Trophoblast cell (in vitro differentiated cells and primary cell): ENCODE measurements at regions not wholly inside any gene's neighbourhood (a gene's known extent, or its start where the extent isn't known, plus 50 kb on each side); places are given as distances from the start of the nearest gene placed in this dataset.

Experiments
- DNase-seq, 2 donors: peaks; one replicate each; pipeline ENCODE4 v3.0.0-alpha.2; 2016
- H2AFZ ChIP-seq: 2 replicates; pipeline ENCODE4 v1.6.1; 2013; ENCODE audit warnings: low read length, moderate library complexity, mild to moderate bottlenecking; ENCODE audit not compliant: insufficient read depth, poor library complexity
- H2AK5ac ChIP-seq: 2 replicates; pipeline ENCODE4 v1.6.1; 2013; ENCODE audit warnings: mild to moderate bottlenecking, low read length
- H2BK120ac ChIP-seq: 2 replicates; pipeline ENCODE4 v1.6.1; 2013; ENCODE audit warnings: low read length, mild to moderate bottlenecking, moderate library complexity; ENCODE audit not compliant: insufficient read depth, poor library complexity
- H2BK12ac ChIP-seq: 2 replicates; pipeline ENCODE4 v1.6.1; 2013; ENCODE audit warnings: mild to moderate bottlenecking, low read length, moderate library complexity
- H2BK5ac ChIP-seq: 2 replicates; pipeline ENCODE4 v1.6.1; 2013; ENCODE audit warnings: low read length, low read depth, moderate library complexity, mild to moderate bottlenecking; ENCODE audit not compliant: poor library complexity
- H3K14ac ChIP-seq: 2 replicates; pipeline ENCODE4 v1.6.1; 2013; ENCODE audit warnings: mild to moderate bottlenecking, low read length
- H3K18ac ChIP-seq: 2 replicates; pipeline ENCODE4 v1.6.1; 2013; ENCODE audit warnings: mild to moderate bottlenecking, low read length
- H3K23ac ChIP-seq: 2 replicates; pipeline ENCODE4 v1.6.1; 2013; ENCODE audit warnings: low read length
- H3K27ac ChIP-seq: 2 replicates; pipeline ENCODE4 v1.5.1; 2013; ENCODE audit warnings: low read depth, mild to moderate bottlenecking, inconsistent platforms, low read length, moderate library complexity
- H3K27me3 ChIP-seq: 2 replicates; pipeline ENCODE4 v1.6.1; 2013; ENCODE audit warnings: inconsistent platforms, mild to moderate bottlenecking, low read length, moderate library complexity; ENCODE audit not compliant: insufficient read depth
- H3K36me3 ChIP-seq, 2 experiments: 1 replicate in 1 of 2; 2 replicates in 1 of 2; pipeline ENCODE4 v1.6.1; 2013; ENCODE audit warnings: low read length in 2 of 2, mild to moderate bottlenecking in 2 of 2, moderate library complexity in 1 of 2; ENCODE audit not compliant: insufficient read depth in 2 of 2, control insufficient read depth in 1 of 2
- H3K4ac ChIP-seq: 2 replicates; pipeline ENCODE4 v1.6.1; 2013; ENCODE audit warnings: low read depth, mild to moderate bottlenecking, low read length, moderate library complexity
- H3K4me1 ChIP-seq, 2 experiments: 1 replicate in 1 of 2; 2 replicates in 1 of 2; pipeline ENCODE4 v1.6.1; 2013; ENCODE audit warnings: low read length in 2 of 2, mild to moderate bottlenecking in 2 of 2, moderate library complexity in 1 of 2; ENCODE audit not compliant: insufficient read depth in 2 of 2, control insufficient read depth in 1 of 2
- H3K4me2 ChIP-seq: 2 replicates; pipeline ENCODE4 v1.6.1; 2013; ENCODE audit warnings: inconsistent platforms, mild to moderate bottlenecking, low read length, moderate library complexity
- H3K4me3 ChIP-seq: 2 replicates; pipeline ENCODE4 v1.5.1; 2013; ENCODE audit warnings: mild to moderate bottlenecking, low read depth, low read length, inconsistent platforms
- H3K79me1 ChIP-seq: one replicate; pipeline ENCODE4 v1.6.1; 2013; ENCODE audit warnings: low read length
- H3K79me2 ChIP-seq: 2 replicates; pipeline ENCODE4 v1.6.1; 2013; ENCODE audit warnings: low read length, mild to moderate bottlenecking; ENCODE audit not compliant: control insufficient read depth, insufficient read depth, poor library complexity
- H3K9ac ChIP-seq: 2 replicates; pipeline ENCODE4 v1.6.1; 2013; ENCODE audit warnings: mild to moderate bottlenecking, low read length
- H3K9me3 ChIP-seq: 2 replicates; pipeline ENCODE4 v1.6.1; 2013; ENCODE audit warnings: low read depth, mild to moderate bottlenecking, control low read depth, inconsistent platforms, low read length; ENCODE audit not compliant: insufficient read depth
- H4K12ac ChIP-seq: 2 replicates; pipeline ENCODE4 v1.6.1; 2013; ENCODE audit warnings: low read depth, mild to moderate bottlenecking, low read length, moderate library complexity
- H4K8ac ChIP-seq: 2 replicates; pipeline ENCODE4 v1.6.1; 2013; ENCODE audit warnings: low read depth, mild to moderate bottlenecking, low read length, moderate library complexity
- H4K91ac ChIP-seq: one replicate; pipeline ENCODE4 v1.6.1; 2013; ENCODE audit warnings: low read depth, mild to moderate bottlenecking, low read length, moderate library complexity
- WGBS: extraction: QIAGEN DNeasy Blood & Tissue Kit; methylation state at CpG from one replicate; pipeline ENCODE4 v1.1.7; 2013; ENCODE audit warnings: missing lambda C conversion rate; ENCODE audit not compliant: insufficient read length, insufficient coverage; ENCODE audit errors: extremely low coverage; 5-methylcytosine and 5-hydroxymethylcytosine counted together

DNA sequence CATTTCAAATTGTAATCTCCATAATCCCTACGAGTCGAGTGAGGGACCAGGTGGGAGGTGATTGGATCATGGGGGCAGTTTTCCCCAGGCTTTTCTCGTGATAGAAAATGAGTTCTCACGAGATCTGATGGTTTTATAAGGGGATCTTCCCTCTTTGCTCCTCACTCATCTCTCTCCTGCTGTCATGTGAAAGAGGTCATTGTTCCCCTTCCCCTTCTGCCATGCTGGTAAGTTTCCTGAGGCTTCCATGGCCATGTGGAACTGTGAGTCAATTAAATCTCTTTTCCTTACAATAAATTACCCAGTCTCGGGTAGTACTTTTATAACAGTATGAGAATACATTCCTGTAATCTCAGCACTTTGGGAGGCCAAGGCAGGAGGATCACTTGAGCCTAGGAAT lies 76.7 kb upstream of the MARCHF10 start:
- Histone ChIP-seq H3K27ac (no peak overlapping the region), H3K27me3 (no peaks in the 10 kb centered on the region), H3K18ac (no peak overlapping the region), H2BK12ac (peak overlapping the region; percentile 60), H3K4me2 (no peak overlapping the region), H3K79me1 (peaks cover 2% of the 10 kb centered on the region), H3K4me3 (no peak overlapping the region), H3K79me2 (no peaks in the 10 kb centered on the region), H4K12ac (no peak overlapping the region), H4K91ac (no peak overlapping the region), H3K36me3 (no peaks in the 10 kb centered on the region), H3K4me1 (no peaks in the 10 kb centered on the region), H2AK5ac (no peak overlapping the region), H4K8ac (no peak overlapping the region), H2BK5ac (no peak overlapping the region), H3K23ac (no peak overlapping the region), H3K14ac (no peak overlapping the region), H2AFZ (no peak overlapping the region), H3K9me3 (no peaks in the 10 kb centered on the region), H3K4ac (no peak overlapping the region), H2BK120ac (no peak overlapping the region), H3K9ac (no peak overlapping the region)
- WGBS, result no CpG with 5 or more reads among the region's 5 CpGs
- DNase-seq, result no peak

DNA sequence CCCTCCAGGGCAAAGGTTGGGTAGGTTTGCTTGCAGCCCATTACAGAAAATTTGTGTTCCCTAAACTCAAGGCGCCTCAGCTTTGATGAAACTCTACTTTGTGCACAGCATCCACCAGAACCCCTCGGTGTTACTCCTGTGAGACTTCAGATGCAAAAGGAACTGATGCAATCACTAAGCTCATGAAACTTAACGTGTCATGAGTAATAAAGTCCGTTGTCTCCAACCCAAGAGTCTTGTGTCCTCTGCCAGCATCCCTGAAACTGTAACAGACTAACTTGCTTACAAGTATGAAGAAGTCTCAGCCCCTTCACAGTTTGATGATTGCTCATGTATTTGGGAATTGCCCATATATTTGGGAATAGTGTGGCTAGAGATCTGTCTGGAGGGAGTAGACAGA lies 74.8 kb upstream of the MARCHF10 start:
- no peaks in the 10 kb centered on the region for H3K9me3 ChIP-seq
- WGBS, result no CpG with 5 or more reads among the region's 4 CpGs
- H3K79me1 ChIP-seq, result peaks cover 4% of the 10 kb centered on the region
- no peak overlapping the region for H2BK5ac ChIP-seq
- H3K36me3 ChIP-seq, result no peaks in the 10 kb centered on the region
- peak in 1 of 2 donors; percentile 17 for DNase-seq
- no peaks in the 10 kb centered on the region for H3K27me3 ChIP-seq
- no peak overlapping the region for H3K4me2 ChIP-seq
- H2BK12ac ChIP-seq, result peak overlapping the region; percentile 79
- H2AK5ac ChIP-seq, result no peak overlapping the region
- H2AFZ ChIP-seq, result no peak overlapping the region
- no peak overlapping the region for H2BK120ac ChIP-seq
- H4K8ac ChIP-seq, result no peak overlapping the region
- no peak overlapping the region for H3K4me3 ChIP-seq
- H4K91ac ChIP-seq, result no peak overlapping the region
- no peaks in the 10 kb centered on the region for H3K79me2 ChIP-seq
- H3K27ac ChIP-seq, result no peak overlapping the region
- H3K4me1 ChIP-seq, result no peaks in the 10 kb centered on the region
- H3K18ac ChIP-seq, result no peak overlapping the region
- H3K23ac ChIP-seq, result no peak overlapping the region
- no peak overlapping the region for H3K9ac ChIP-seq
- no peak overlapping the region for H3K4ac ChIP-seq
- no peak overlapping the region for H4K12ac ChIP-seq
- H3K14ac ChIP-seq, result no peak overlapping the region

DNA sequence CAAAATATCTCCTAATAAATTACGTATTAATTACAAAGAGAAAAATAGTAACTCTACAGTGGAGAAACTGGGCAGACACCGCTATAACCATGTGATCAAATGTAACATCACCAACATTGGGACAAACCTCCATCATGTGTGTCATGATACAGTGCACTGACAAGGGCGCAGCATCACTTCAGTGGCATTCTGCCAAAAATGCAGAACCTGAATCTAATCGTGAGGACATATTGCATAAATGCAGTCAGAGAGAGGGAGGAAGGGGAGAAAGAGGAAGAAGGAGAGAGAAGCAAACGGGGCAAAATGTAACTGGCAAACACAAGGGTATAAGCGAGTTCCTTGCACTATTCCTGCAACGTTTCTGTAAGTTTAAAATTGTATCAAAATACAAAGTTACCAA lies 74.2 kb upstream of the MARCHF10 start:
- no peak overlapping the region for H3K18ac ChIP-seq
- H3K4ac ChIP-seq, result no peak overlapping the region
- H3K79me1 ChIP-seq, result peaks cover 8% of the 10 kb centered on the region
- no CpG with 5 or more reads among the region's 7 CpGs for WGBS
- no peak overlapping the region for H3K9ac ChIP-seq
- no peak overlapping the region for H2BK120ac ChIP-seq
- H3K27ac ChIP-seq, result no peak overlapping the region
- no peak overlapping the region for H2BK12ac ChIP-seq
- peak in 1 of 2 donors; percentile 27 for DNase-seq
- no peak overlapping the region for H2BK5ac ChIP-seq
- H3K9me3 ChIP-seq, result no peaks in the 10 kb centered on the region
- no peaks in the 10 kb centered on the region for H3K79me2 ChIP-seq
- H3K4me1 ChIP-seq, result peaks cover 0 to 2% of the 10 kb centered on the region in 2 experiments
- no peak overlapping the region for H4K8ac ChIP-seq
- H3K4me2 ChIP-seq, result no peak overlapping the region
- no peak overlapping the region for H3K23ac ChIP-seq
- no peaks in the 10 kb centered on the region for H3K27me3 ChIP-seq
- H4K12ac ChIP-seq, result no peak overlapping the region
- no peak overlapping the region for H4K91ac ChIP-seq
- H2AK5ac ChIP-seq, result no peak overlapping the region
- no peak overlapping the region for H3K4me3 ChIP-seq
- no peaks in the 10 kb centered on the region for H3K36me3 ChIP-seq
- no peak overlapping the region for H2AFZ ChIP-seq
- no peak overlapping the region for H3K14ac ChIP-seq

DNA sequence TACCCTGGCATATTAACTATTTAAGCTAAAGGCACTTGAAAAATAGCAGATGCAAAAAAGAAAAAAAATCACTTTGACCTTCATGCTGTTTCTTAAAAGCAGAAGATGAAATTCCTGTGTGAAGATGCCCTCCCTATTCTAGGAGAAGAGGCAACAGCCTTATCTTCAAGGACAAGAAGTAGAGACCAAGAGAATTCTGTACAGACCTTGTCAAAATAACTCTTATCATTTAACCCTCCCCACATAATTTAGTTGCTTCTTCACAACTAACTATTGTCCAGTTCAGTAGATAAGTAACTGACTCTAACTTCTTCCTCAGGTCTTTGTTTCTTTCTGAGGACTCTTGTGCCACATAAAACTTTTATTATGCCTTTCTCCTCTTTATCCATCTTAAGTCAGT lies 72.0 kb upstream of the MARCHF10 start:
- Histone ChIP-seq H3K36me3 (no peaks in the 10 kb centered on the region), H2BK120ac (no peak overlapping the region), H3K79me2 (no peaks in the 10 kb centered on the region), H2AK5ac (no peak overlapping the region), H3K79me1 (peaks cover 20% of the 10 kb centered on the region), H3K27ac (no peak overlapping the region), H2AFZ (no peak overlapping the region), H3K27me3 (no peaks in the 10 kb centered on the region), H3K23ac (no peak overlapping the region), H3K14ac (no peak overlapping the region), H3K4ac (no peak overlapping the region), H3K4me3 (no peak overlapping the region), H3K4me2 (no peak overlapping the region), H2BK12ac (no peak overlapping the region), H4K8ac (no peak overlapping the region), H3K9me3 (no peaks in the 10 kb centered on the region), H3K4me1 (peaks cover 8 to 16% of the 10 kb centered on the region in 2 experiments), H4K12ac (no peak overlapping the region), H2BK5ac (no peak overlapping the region), H4K91ac (no peak overlapping the region), H3K18ac (no peak overlapping the region), H3K9ac (no peak overlapping the region)
- no peak for DNase-seq
